ENCODE measurements at regions not wholly inside any gene's neighbourhood (a gene's known extent, or its start where the extent isn't known, plus 50 kb on each side); places are given as distances from the start of the nearest gene placed in this dataset.

- no peak for DNase-seq (ENCODE audit: low spot score)
- no peak overlapping the region for H3K4me3 ChIP-seq
- TF ChIP-seq CTCF (IDR thresholded peaks at IDR 0.05): no peak
- no peak overlapping the region for H3K27ac ChIP-seq
These were observed 114.5 kb upstream of the WWC1 start for GRCh38 chr5:168176941-168177340.

GRCh38 chr5:168177831-168178450 is 113.5 kb upstream of the WWC1 start:
- no peak for TF ChIP-seq CTCF (IDR thresholded peaks at IDR 0.05)

GRCh38 chr5:168179192-168179593 is 112.3 kb upstream of the WWC1 start:
- TF ChIP-seq CTCF (IDR thresholded peaks at IDR 0.05): no peak
- DNase-seq (ENCODE audit: low spot score): no peak
- Histone ChIP-seq H3K4me3 (no peak overlapping the region), H3K27ac (no peak overlapping the region)

More at GRCh38 chr5:168177831-168178450, 113.5 kb upstream of the WWC1 start:
- DNase-seq (ENCODE audit: low spot score): no peak
- H3K4me3 ChIP-seq: no peak overlapping the region
- no peak overlapping the region for H3K27ac ChIP-seq

GRCh38 chr5:168182269-168182668 is 109.2 kb upstream of the WWC1 start:
- no peak overlapping the region for H3K27ac ChIP-seq
- DNase-seq (ENCODE audit: low spot score): no peak
- TF ChIP-seq CTCF (IDR thresholded peaks at IDR 0.05): no peak
- H3K4me3 ChIP-seq: no peak overlapping the region

- TF ChIP-seq CTCF (IDR thresholded peaks at IDR 0.05): no peak
- no peak overlapping the region for H3K27ac ChIP-seq
These were observed 107.3 kb upstream of the WWC1 start for GRCh38 chr5:168184103-168184502.

GRCh38 chr5:168186289-168187074 is 105.0 kb upstream of the WWC1 start:
- DNase-seq (ENCODE audit: low spot score): no peak
- no peak for TF ChIP-seq CTCF (IDR thresholded peaks at IDR 0.05)
- Histone ChIP-seq H3K27ac (no peak overlapping the region), H3K4me3 (no peak overlapping the region)

More at GRCh38 chr5:168184103-168184502, 107.3 kb upstream of the WWC1 start:
- no peak overlapping the region for H3K4me3 ChIP-seq
- DNase-seq (ENCODE audit: low spot score): no peak

GRCh38 chr5:168187614-168188013 is 103.8 kb upstream of the WWC1 start:
- no peak for DNase-seq (ENCODE audit: low spot score)
- TF ChIP-seq CTCF (IDR thresholded peaks at IDR 0.05): no peak
- no peak overlapping the region for H3K27ac ChIP-seq
- H3K4me3 ChIP-seq: no peak overlapping the region
